Choroid plexus epithelial cell (primary cell): ENCODE measurements at regions not wholly inside any gene's neighbourhood (a gene's known extent, or its start where the extent isn't known, plus 50 kb on each side); places are given as distances from the start of the nearest gene placed in this dataset.

Experiments used
- DNase-seq: peaks from one replicate; pipeline ENCODE4 v3.0.0-alpha.2; 2010; ENCODE audit warnings: low read depth
- H3K4me3 ChIP-seq: 2 replicates; pipeline ENCODE4 v1.5.1; 2011; ENCODE audit warnings: low read depth, mild to moderate bottlenecking, control low read depth, low read length, moderate library complexity
- TF ChIP-seq, protein P1 (sequence below): conservative IDR thresholded peaks from 2 replicates; pipeline ENCODE4 v1.5.1; 2011; ENCODE audit warnings: low read depth, mild to moderate bottlenecking, control low read depth, inconsistent platforms, low read length, moderate library complexity

- no peak for DNase-seq
- TF ChIP-seq, protein P1, sequence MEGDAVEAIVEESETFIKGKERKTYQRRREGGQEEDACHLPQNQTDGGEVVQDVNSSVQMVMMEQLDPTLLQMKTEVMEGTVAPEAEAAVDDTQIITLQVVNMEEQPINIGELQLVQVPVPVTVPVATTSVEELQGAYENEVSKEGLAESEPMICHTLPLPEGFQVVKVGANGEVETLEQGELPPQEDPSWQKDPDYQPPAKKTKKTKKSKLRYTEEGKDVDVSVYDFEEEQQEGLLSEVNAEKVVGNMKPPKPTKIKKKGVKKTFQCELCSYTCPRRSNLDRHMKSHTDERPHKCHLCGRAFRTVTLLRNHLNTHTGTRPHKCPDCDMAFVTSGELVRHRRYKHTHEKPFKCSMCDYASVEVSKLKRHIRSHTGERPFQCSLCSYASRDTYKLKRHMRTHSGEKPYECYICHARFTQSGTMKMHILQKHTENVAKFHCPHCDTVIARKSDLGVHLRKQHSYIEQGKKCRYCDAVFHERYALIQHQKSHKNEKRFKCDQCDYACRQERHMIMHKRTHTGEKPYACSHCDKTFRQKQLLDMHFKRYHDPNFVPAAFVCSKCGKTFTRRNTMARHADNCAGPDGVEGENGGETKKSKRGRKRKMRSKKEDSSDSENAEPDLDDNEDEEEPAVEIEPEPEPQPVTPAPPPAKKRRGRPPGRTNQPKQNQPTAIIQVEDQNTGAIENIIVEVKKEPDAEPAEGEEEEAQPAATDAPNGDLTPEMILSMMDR = no peak
- H3K4me3 ChIP-seq = no peak overlapping the region
These were observed 435.4 kb upstream of the MDFIC2 start for GRCh38 chr3:70747847-70748246.

- no peak overlapping the region for H3K4me3 ChIP-seq
- TF ChIP-seq, protein P1 = no peak
- peak; percentile 71 for DNase-seq
These were observed 432.1 kb upstream of the MDFIC2 start for GRCh38 chr3:70744536-70744935.

DNA sequence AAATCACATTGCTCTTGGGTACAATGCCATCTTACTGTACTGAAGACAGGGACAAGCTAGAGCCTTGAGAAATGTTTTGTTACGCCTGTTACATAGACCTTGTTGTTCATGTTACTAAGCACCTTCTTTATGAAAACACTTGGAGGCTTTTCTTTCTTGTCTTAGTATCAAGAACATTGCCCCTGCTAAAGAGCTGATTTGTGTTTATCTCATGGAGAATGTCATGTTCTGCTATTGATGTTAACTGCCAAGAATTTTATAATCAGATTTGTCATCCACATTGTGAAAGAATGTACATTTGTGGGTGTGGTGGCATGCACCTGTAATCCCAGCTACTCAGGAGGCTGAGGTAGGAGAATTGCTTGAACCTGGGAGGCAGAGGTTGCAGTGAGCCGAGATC lies 431.3 kb upstream of the MDFIC2 start:
- H3K4me3 ChIP-seq = no peak overlapping the region
- TF ChIP-seq, protein P1 = no peak
- no peak for DNase-seq

- TF ChIP-seq, protein P1 = no peak
- H3K4me3 ChIP-seq = no peak overlapping the region
- DNase-seq = no peak
These were observed 429.6 kb upstream of the MDFIC2 start for GRCh38 chr3:70742081-70742480.

DNA sequence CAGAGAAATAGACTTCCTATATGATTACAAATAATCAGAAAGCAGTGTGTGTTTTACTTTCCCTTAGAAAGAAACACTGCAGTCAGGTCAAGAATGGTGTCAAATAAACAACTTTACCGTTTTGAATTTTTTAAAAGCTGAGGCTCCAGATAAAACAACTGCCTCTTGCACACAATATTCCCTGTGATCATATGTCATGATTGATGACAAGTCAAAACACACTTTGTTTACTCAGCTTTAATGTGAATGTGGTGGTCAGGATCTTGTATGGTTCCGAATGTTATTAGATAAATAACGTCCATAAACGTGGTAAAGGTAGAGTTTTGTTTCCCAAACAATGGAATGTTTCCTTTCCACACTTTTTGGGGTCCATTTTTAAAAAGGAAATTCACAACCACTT lies 428.4 kb upstream of the MDFIC2 start:
- DNase-seq = no peak
- H3K4me3 ChIP-seq = no peak overlapping the region

DNA sequence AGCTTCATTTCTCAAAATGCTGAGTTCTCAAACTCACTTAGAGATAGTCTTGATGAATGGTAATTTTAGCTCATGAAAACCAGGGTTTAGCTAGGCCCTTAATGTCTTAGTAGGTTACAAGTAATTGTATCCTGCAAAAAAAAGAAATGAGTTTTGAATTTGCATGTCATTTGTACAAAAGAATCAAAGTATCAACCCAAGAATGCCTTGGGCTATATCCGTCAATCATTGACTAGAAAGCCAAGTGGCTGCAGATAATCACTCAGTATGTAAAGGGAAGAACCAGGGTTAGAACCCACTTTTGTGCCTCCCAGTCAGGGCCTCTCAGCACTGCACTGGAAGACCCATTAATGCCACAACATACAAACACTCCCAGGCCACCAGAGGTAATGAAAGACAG lies 427.6 kb upstream of the MDFIC2 start:
- TF ChIP-seq, protein P1 = no peak
- DNase-seq = no peak
- no peak overlapping the region for H3K4me3 ChIP-seq

More for the DNA sequence above, 428.4 kb upstream of the MDFIC2 start:
- TF ChIP-seq, protein P1 = no peak

DNA sequence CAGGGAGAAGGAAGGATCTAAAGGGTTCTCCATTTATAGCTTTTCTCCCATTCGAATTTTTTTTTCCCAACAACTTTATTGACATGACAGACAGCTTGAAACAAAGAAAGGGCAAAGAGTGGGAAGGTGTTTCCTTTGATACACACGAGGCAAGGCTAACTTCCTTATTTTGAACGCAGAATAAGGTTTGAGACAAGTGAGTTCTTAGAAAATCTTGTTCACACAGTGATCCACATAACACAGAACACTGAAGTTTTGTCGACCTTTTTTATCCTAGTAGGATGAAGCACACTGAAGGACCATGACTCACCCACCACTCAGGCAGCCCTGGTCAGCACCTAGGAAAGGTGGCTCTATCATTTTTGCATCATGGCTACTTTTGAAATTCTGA lies 425.8 kb upstream of the MDFIC2 start:
- TF ChIP-seq, protein P1 = no peak
- H3K4me3 ChIP-seq = no peak overlapping the region
- no peak for DNase-seq
